ENCODE measurements at regions not wholly inside any gene's neighbourhood (a gene's known extent, or its start where the extent isn't known, plus 50 kb on each side); places are given as distances from the start of the nearest gene placed in this dataset.

- TF ChIP-seq ARID4B (CRISPR knock-in tag; IDR thresholded peaks at IDR 0.05; ENCODE audit: borderline replicate concordance) (no peak), ATF1 (CRISPR knock-in tag; IDR thresholded peaks at IDR 0.05) (no peak)
Measured at GRCh38 chr12:23028158-23028802, 403.3 kb downstream of the ETNK1 start (continued).

GRCh38 chr12:23029185-23029584 lies 404.2 kb downstream of the ETNK1 start:
- no peaks in the 10 kb centered on the region for H3K36me3 Mint-ChIP-seq
- H3K27me3 Mint-ChIP-seq (ENCODE audit: low read depth): no peaks in the 10 kb centered on the region
- H3K9me3 Mint-ChIP-seq: no peaks in the 10 kb centered on the region
- ChIA-PET POLR2A (no interaction called here), CTCF (no interaction called here)
- ATAC-seq (no peak), DNase-seq (ENCODE audit: low spot score) (no peak)
- no peak overlapping the region for H3K27ac Mint-ChIP-seq
- no peak overlapping the region for H3K4me3 Mint-ChIP-seq
- peaks cover 56% of the 10 kb centered on the region for H3K4me1 Mint-ChIP-seq
- TF ChIP-seq TCF7 (CRISPR knock-in tag; IDR thresholded peaks at IDR 0.05; ENCODE audit: low read depth) (no peak), CREM (CRISPR knock-in tag; IDR thresholded peaks at IDR 0.05) (no peak), TP53 (CRISPR knock-in tag; IDR thresholded peaks at IDR 0.05) (no peak), MYBL2 (CRISPR knock-in tag; IDR thresholded peaks at IDR 0.05) (no peak), E2F4 (CRISPR knock-in tag; IDR thresholded peaks at IDR 0.05; ENCODE audit: borderline replicate concordance, low read depth) (no peak), ZNF317 (CRISPR knock-in tag; IDR thresholded peaks at IDR 0.05; ENCODE audit: borderline replicate concordance, low read depth) (no peak), CDX4 (CRISPR knock-in tag; IDR thresholded peaks at IDR 0.05; ENCODE audit: borderline replicate concordance) (no peak), ARID4B (CRISPR knock-in tag; IDR thresholded peaks at IDR 0.05; ENCODE audit: borderline replicate concordance) (no peak), NFYB (CRISPR knock-in tag; conservative IDR thresholded peaks at IDR 0.05; ENCODE audit: low read depth) (no peak), ZNF138 (CRISPR knock-in tag; conservative IDR thresholded peaks at IDR 0.05) (no peak), TEAD4 (CRISPR knock-in tag; IDR thresholded peaks at IDR 0.05) (no peak), E2F5 (CRISPR knock-in tag; IDR thresholded peaks at IDR 0.05) (no peak), ZBTB21 (CRISPR knock-in tag; IDR thresholded peaks at IDR 0.05; ENCODE audit: borderline replicate concordance) (no peak), ZNF532 (CRISPR knock-in tag; IDR thresholded peaks at IDR 0.05; ENCODE audit: borderline replicate concordance) (no peak), ZNF121 (CRISPR knock-in tag; IDR thresholded peaks at IDR 0.05) (no peak), TEAD1 (CRISPR knock-in tag; IDR thresholded peaks at IDR 0.05) (no peak), ZBTB43 (CRISPR knock-in tag; IDR thresholded peaks at IDR 0.05) (no peak)
